H9 (cell line): ENCODE measurements at regions not wholly inside any gene's neighbourhood (a gene's known extent, or its start where the extent isn't known, plus 50 kb on each side); places are given as distances from the start of the nearest gene placed in this dataset.

ENCODE experiments used
- DNase-seq: peaks from one replicate; pipeline ENCODE4 v3.0.0-alpha.2; 2017
- H2AFZ ChIP-seq: one replicate; pipeline ENCODE4 v1.6.1; 2013; ENCODE audit warnings: mild to moderate bottlenecking, low read length, control low read depth, moderate library complexity
- H2AK5ac ChIP-seq: 2 replicates; pipeline ENCODE4 v1.6.1; 2013; ENCODE audit warnings: low read length, control low read depth, mixed read lengths; ENCODE audit not compliant: insufficient read length
- H2BK120ac ChIP-seq: one replicate; pipeline ENCODE4 v1.6.1; 2013; ENCODE audit warnings: low read depth, mild to moderate bottlenecking, low read length, control low read depth, inconsistent platforms; ENCODE audit not compliant: poor library complexity, severe bottlenecking
- H2BK12ac ChIP-seq: 2 replicates; pipeline ENCODE4 v1.6.1; 2013; ENCODE audit warnings: low read length, control low read depth, mixed read lengths, low read depth; ENCODE audit not compliant: insufficient read length
- H2BK15ac ChIP-seq: 2 replicates; pipeline ENCODE4 v1.6.1; 2013; ENCODE audit warnings: low read depth, low read length, control low read depth
- H2BK20ac ChIP-seq: one replicate; pipeline ENCODE4 v1.6.1; 2013; ENCODE audit warnings: low read depth, mild to moderate bottlenecking, low read length, control low read depth, inconsistent platforms; ENCODE audit not compliant: poor library complexity, severe bottlenecking
- H2BK5ac ChIP-seq: 2 replicates; pipeline ENCODE4 v1.6.1; 2013; ENCODE audit warnings: low read length, control low read depth, mixed read lengths; ENCODE audit not compliant: insufficient read length
- H3K14ac ChIP-seq: 2 replicates; pipeline ENCODE4 v1.6.1; 2013; ENCODE audit warnings: low read length, control low read depth; ENCODE audit not compliant: insufficient read depth
- H3K18ac ChIP-seq: 2 replicates; pipeline ENCODE4 v1.6.1; 2013; ENCODE audit warnings: low read depth, mild to moderate bottlenecking, mixed read lengths, low read length, control low read depth; ENCODE audit not compliant: insufficient read length
- H3K23ac ChIP-seq: 2 replicates; pipeline ENCODE4 v1.6.1; 2013; ENCODE audit warnings: low read length, control low read depth, mixed read lengths, low read depth; ENCODE audit not compliant: insufficient read length
- H3K23me2 ChIP-seq: 2 replicates; pipeline ENCODE4 v1.6.1; 2013; ENCODE audit warnings: low read depth, mild to moderate bottlenecking, mixed read lengths, low read length, control low read depth; ENCODE audit not compliant: insufficient read length, poor library complexity, severe bottlenecking
- H3K27ac ChIP-seq: 2 replicates; pipeline ENCODE4 v1.5.1; 2013; ENCODE audit warnings: low read length, control low read depth, mixed read lengths, low read depth; ENCODE audit not compliant: insufficient read length
- H3K27me3 ChIP-seq: 2 replicates; pipeline ENCODE4 v1.6.1; 2013; ENCODE audit warnings: low read length, control low read depth, inconsistent platforms; ENCODE audit not compliant: insufficient read depth
- H3K4ac ChIP-seq: 2 replicates; pipeline ENCODE4 v1.6.1; 2013; ENCODE audit warnings: low read depth, mild to moderate bottlenecking, control low read depth, inconsistent platforms, low read length, moderate library complexity
- H3K4me1 ChIP-seq: 2 replicates; pipeline ENCODE4 v1.6.1; 2013; ENCODE audit warnings: low read length, control low read depth, inconsistent platforms; ENCODE audit not compliant: insufficient read depth
- H3K4me2 ChIP-seq: 2 replicates; pipeline ENCODE4 v1.6.1; 2013; ENCODE audit warnings: low read length, control low read depth, mixed read lengths; ENCODE audit not compliant: insufficient read length, insufficient read depth
- H3K56ac ChIP-seq: 2 replicates; pipeline ENCODE4 v1.6.1; 2013; ENCODE audit warnings: low read depth, mild to moderate bottlenecking, mixed read lengths, low read length, control low read depth; ENCODE audit not compliant: insufficient read length
- H3K79me1 ChIP-seq: 2 replicates; pipeline ENCODE4 v1.6.1; 2013; ENCODE audit warnings: low read depth, mild to moderate bottlenecking, moderate library complexity, low read length, control low read depth, inconsistent platforms; ENCODE audit not compliant: insufficient read depth, poor library complexity, severe bottlenecking
- H3K79me2 ChIP-seq: 2 replicates; pipeline ENCODE4 v1.6.1; 2013; ENCODE audit warnings: low read length, control low read depth, inconsistent platforms; ENCODE audit not compliant: insufficient read depth
- H3K9ac ChIP-seq: 2 replicates; pipeline ENCODE4 v1.6.1; 2013; ENCODE audit warnings: low read length, control low read depth, mixed read lengths; ENCODE audit not compliant: insufficient read length; ENCODE audit errors: extremely low read depth
- H3K9me3 ChIP-seq: one replicate; pipeline ENCODE4 v1.6.1; 2013; ENCODE audit warnings: low read depth, low read length, inconsistent platforms; ENCODE audit not compliant: control insufficient read depth
- H3T11ph ChIP-seq: one replicate; pipeline ENCODE4 v1.6.1; 2013; ENCODE audit warnings: mild to moderate bottlenecking, low read length, control low read depth, inconsistent platforms
- H4K20me1 ChIP-seq: one replicate; pipeline ENCODE4 v1.6.1; 2013; ENCODE audit not compliant: control insufficient read depth, insufficient read length, insufficient read depth
- H4K5ac ChIP-seq: 2 replicates; pipeline ENCODE4 v1.6.1; 2013; ENCODE audit warnings: low read depth, mild to moderate bottlenecking, mixed read lengths, low read length, control low read depth; ENCODE audit not compliant: insufficient read length
- H4K8ac ChIP-seq: replicated peaks from 2 replicates; pipeline ENCODE4 v1.6.1; 2013; ENCODE audit warnings: low read length, control low read depth, mixed read lengths, low read depth; ENCODE audit not compliant: insufficient read length
- H4K91ac ChIP-seq: 2 replicates; pipeline ENCODE4 v1.6.1; 2013; ENCODE audit warnings: low read depth, mild to moderate bottlenecking, moderate library complexity, mixed read lengths, low read length, control low read depth; ENCODE audit not compliant: insufficient read length
- H3K27ac Mint-ChIP-seq, 3 experiments: 2 replicates in 2 of 3; 3 replicates in 1 of 3; pipeline ENCODE4 v1.8.0; 2020 to 2021; ENCODE audit warnings: mixed read lengths in 3 of 3, mild to moderate bottlenecking in 1 of 3, moderate library complexity in 1 of 3
- H3K27me3 Mint-ChIP-seq: 2 replicates; pipeline ENCODE4 v1.8.0; 2021; ENCODE audit warnings: low read depth, mild to moderate bottlenecking, moderate library complexity, mixed read lengths
- H3K36me3 Mint-ChIP-seq, 3 experiments: 2 replicates in 2 of 3; 3 replicates in 1 of 3; pipeline ENCODE4 v1.8.0; 2020 to 2021; ENCODE audit warnings: low read depth in 3 of 3, mixed read lengths in 3 of 3; ENCODE audit not compliant: insufficient read depth in 1 of 3
- H3K4me1 Mint-ChIP-seq, 2 experiments: 2 replicates each; pipeline ENCODE4 v1.8.0; 2020; ENCODE audit warnings: mixed read lengths in 2 of 2
- H3K4me3 Mint-ChIP-seq, 2 experiments: 2 replicates in 1 of 2; 3 replicates in 1 of 2; pipeline ENCODE4 v1.8.0; 2020 to 2021; ENCODE audit warnings: mild to moderate bottlenecking in 2 of 2, mixed read lengths in 2 of 2, moderate library complexity in 1 of 2
- H3K9me3 Mint-ChIP-seq, 2 experiments: 2 replicates in 1 of 2; 3 replicates in 1 of 2; pipeline ENCODE4 v1.8.0; 2020; ENCODE audit warnings: mild to moderate bottlenecking in 2 of 2, mixed read lengths in 2 of 2, moderate library complexity in 1 of 2
- CTCF ChIP-seq: fragments of 200-600 bp; sonication (generic); conservative IDR thresholded peaks from 3 replicates; pipeline ENCODE4 v1.8.0; 2021; ENCODE audit warnings: antibody characterized with exemption, mild to moderate bottlenecking
- WGBS: extraction: QIAGEN DNeasy Blood & Tissue Kit; methylation state at CpG from one replicate; pipeline ENCODE4 v1.1.7; 2013; ENCODE audit warnings: missing lambda C conversion rate, low lambda C conversion rate, mixed read lengths; ENCODE audit not compliant: insufficient read length; ENCODE audit errors: extremely low coverage; 5-methylcytosine and 5-hydroxymethylcytosine counted together

DNA sequence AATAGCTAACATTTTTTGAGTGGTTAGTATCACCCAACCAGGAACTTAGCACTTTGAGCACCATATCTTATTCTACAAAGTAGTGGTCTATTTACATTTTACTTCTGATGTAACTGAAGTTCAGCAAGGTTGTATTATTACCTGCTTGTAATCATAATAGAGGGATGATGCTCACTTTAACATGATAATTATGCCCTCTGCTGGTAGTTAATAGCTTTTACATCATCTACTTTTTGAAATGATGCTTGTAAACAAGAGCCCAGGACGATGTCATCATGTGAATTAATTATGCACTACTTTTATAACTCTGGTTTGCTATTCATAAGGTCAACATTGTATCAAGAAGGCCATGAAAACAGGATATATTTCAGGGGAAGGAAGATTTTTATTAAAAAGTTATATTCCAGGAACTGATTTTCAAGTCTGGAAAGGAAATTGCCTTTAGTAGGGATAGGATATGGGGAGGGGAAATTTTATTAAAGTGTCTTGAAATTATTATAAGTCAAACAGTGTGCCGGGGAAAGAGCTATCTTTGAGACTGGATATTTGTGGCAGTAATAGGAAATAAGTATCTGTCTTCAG lies 80.3 kb upstream of the SCIN start:
- H3K14ac ChIP-seq: no peak overlapping the region
- H2BK15ac ChIP-seq: no peak overlapping the region
- Mint-ChIP-seq H3K9me3 (no peaks in the 10 kb centered on the region), H3K27me3 (no peaks in the 10 kb centered on the region), H3K4me3 (no peak overlapping the region), H3K4me1 (peaks cover 17 to 18% of the 10 kb centered on the region in 2 experiments), H3K36me3 (no peaks in the 10 kb centered on the region), H3K27ac (no peak overlapping the region; a peak in 2 of 7 replicates)
- H3K4ac ChIP-seq: no peak overlapping the region
- H3K79me2 ChIP-seq: no peaks in the 10 kb centered on the region
- no peak overlapping the region for H3K9ac ChIP-seq
- no peaks in the 10 kb centered on the region for H3K27me3 ChIP-seq
- no peaks in the 10 kb centered on the region for H3K79me1 ChIP-seq
- no peaks in the 10 kb centered on the region for H3K23me2 ChIP-seq
- no peak overlapping the region for H3K56ac ChIP-seq
- H2BK20ac ChIP-seq: no peak overlapping the region
- H3K23ac ChIP-seq: no peak overlapping the region
- no peak overlapping the region for H4K8ac ChIP-seq
- H2BK12ac ChIP-seq: no peak overlapping the region
- WGBS: no CpG with 5 or more reads among the region's 2 CpGs
- no peak overlapping the region for H3K27ac ChIP-seq
- H4K5ac ChIP-seq: no peak overlapping the region
- TF ChIP-seq CTCF: peak; percentile 76
- H2BK5ac ChIP-seq: no peak overlapping the region
- no peak overlapping the region for H2AK5ac ChIP-seq
- H2AFZ ChIP-seq: no peak overlapping the region
- H3K9me3 ChIP-seq: no peaks in the 10 kb centered on the region
- DNase-seq: no peak
- peaks cover 2% of the 10 kb centered on the region; the same call in 1 of the 2 replicates for H3K4me1 ChIP-seq
- H3K18ac ChIP-seq: no peak overlapping the region
- no peak overlapping the region for H3K4me2 ChIP-seq
- H4K20me1 ChIP-seq: no peaks in the 10 kb centered on the region
- no peak overlapping the region for H2BK120ac ChIP-seq
- no peak overlapping the region for H3T11ph ChIP-seq
- no peak overlapping the region for H4K91ac ChIP-seq
